Myocyte (in vitro differentiated cells): ENCODE measurements at regions not wholly inside any gene's neighbourhood (a gene's known extent, or its start where the extent isn't known, plus 50 kb on each side); places are given as distances from the start of the nearest gene placed in this dataset.
"Not testable (repeated sequence)": the region's sequence is repeated elsewhere in the genome, so short reads cannot be mapped to it uniquely, and the experiment has no call there.

Experiments
- DNase-seq: peaks from one replicate; pipeline ENCODE4 v3.0.0-alpha.2; 2012; ENCODE audit warnings: low read depth

DNA sequence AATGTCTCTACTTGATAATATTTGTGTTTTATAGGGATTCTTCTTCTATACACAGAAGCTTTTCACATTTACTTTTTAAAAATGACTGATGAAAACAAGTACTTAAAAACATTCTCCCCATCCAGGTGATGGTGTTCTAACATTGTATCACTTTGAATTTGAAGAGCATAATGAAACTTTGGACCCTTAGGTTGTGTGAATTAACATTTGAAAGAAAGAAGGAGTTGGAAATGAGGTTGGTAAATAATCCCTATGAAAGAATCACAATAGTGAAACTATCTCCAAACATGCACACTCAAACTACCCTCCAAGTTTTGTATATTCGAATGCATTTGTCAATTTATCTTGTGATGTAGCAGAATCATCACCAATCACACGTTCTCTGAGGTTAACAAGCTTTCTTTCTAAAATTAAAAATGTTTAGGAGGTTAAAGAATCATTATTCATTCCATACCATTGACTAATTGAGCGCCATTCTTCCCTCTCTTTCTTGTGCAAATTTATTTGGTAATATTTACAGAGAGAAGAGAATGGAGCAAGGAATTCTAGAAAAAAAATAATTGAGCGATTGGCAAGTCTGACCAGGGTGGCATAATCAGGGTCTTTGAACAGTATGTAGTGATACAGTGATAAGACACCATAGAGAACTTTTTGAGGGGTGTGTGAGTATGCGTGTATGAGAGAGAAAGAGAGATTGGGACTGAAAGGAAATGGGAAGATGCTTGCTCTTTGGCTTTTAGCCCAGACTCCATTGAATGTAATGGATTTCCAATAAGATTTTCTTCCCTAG lies 260.0 kb upstream of the NRXN1 start:
- DNase-seq, result no peak

DNA sequence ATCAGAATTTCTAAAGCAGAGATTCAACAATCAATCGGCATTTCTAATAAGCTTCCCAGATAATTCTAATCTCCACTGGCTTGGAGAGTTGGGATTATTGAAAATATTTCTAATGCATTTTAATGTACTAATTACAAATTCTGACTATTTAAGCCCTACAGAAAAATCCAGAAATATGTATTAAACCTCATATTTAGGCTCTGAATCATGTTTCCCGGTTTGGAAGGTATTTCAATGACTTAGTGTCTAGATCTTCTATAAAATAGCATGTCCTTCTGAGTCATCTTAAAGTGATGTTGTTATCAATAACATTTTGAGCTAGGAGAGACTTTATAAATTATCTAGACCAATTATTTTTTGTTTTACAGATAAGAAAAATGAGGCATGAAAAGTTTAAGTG lies 258.8 kb upstream of the NRXN1 start:
- DNase-seq, result no peak

GRCh38 chr2:51289045-51289444 lies 257.1 kb upstream of the NRXN1 start:
- no peak for DNase-seq

- no peak for DNase-seq
These were observed 236.3 kb upstream of the NRXN1 start for GRCh38 chr2:51268191-51268590.

- no peak for DNase-seq
These were observed 233.6 kb upstream of the NRXN1 start for GRCh38 chr2:51265539-51265938.

- DNase-seq, result no peak
These were observed 232.0 kb upstream of the NRXN1 start for GRCh38 chr2:51263951-51264350.

DNA sequence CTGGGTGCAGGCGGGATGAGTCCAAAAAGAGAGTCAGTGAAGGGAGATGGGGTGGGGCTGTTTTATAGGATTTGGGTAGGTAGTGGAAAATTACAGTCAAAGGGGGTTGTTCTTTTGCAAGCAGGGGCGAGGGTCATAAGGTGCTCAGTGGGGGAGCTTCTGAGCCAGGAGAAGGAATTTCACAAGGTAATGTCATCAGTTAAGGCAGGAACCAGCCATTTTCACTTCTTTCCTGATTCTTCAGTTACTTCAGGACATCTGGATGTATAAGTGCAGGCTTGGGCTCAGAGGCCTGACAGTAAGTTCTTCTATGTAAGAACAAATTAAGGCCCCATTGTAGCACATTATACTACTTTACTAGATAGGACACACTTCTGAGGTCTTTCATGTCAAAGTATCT lies 231.2 kb upstream of the NRXN1 start:
- DNase-seq, result not testable (repeated sequence)

- no peak for DNase-seq
These were observed 226.4 kb upstream of the NRXN1 start for GRCh38 chr2:51258301-51258700.

- DNase-seq, result no peak
These were observed 224.8 kb upstream of the NRXN1 start for GRCh38 chr2:51256736-51257135.

GRCh38 chr2:51251356-51251755 lies 219.4 kb upstream of the NRXN1 start:
- DNase-seq, result peak; percentile 89

- DNase-seq, result no peak
These were observed 215.4 kb upstream of the NRXN1 start for GRCh38 chr2:51247252-51247805.

DNA sequence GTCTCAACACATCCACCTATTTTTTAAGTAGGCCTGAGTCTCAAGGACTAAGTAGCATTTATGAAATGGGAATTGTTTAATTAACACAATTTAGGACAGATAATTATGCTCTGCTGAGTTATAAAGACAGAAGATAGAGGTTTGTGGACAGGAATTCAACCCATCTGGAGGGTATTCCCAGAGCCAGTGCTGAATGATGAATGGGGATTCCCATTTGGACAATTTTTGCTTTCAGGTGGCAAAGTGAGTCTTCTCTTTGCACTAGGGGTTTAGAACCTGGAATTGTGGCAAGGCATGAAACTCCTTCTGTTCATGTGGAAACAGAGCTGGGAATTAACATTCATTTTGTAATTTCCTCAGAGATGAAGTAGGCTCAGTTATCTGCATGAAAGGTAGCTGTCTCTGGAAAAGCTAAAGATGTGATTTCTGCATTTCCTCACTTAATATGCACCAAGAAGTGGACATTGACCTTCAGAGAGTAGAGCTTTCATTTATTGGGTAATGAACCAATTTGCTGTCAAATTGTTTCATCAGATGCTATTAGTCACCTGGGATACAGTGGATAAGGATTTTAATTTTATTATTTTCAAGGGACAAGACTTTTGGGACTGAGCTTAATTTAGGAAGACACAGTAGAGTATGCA lies 212.1 kb upstream of the NRXN1 start:
- no peak for DNase-seq

DNA sequence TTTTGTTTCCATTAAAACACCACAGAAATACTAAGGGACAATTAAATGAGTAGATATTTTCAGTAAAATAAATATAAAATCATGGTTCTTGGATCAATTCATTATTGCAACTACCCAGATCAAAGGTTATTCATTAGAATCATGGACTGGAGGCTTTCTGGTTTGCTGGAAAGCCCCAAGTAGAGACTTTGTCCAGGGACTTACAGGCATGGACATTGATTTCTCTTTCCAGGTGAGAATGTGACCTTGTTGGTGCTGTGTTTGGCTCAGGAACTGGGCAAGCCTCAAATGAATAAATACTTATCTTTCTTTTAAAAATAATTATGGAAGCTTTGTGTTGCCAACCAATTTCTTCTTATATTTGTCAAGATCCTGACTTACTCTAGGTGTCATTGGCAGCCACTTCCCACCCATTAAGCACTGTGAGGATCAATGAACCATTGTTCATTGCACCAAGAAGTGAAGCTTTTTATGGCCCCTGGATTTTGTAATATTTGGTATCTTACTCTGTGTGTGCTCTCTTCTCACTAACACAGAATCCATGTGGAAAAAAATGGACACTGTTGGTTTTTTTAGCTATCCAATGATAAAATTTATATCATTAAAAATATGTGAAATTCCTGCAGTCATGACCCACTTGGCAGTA lies 205.8 kb upstream of the NRXN1 start:
- DNase-seq, result no peak

GRCh38 chr2:51232027-51232426 lies 200.1 kb upstream of the NRXN1 start:
- DNase-seq, result no peak

DNA sequence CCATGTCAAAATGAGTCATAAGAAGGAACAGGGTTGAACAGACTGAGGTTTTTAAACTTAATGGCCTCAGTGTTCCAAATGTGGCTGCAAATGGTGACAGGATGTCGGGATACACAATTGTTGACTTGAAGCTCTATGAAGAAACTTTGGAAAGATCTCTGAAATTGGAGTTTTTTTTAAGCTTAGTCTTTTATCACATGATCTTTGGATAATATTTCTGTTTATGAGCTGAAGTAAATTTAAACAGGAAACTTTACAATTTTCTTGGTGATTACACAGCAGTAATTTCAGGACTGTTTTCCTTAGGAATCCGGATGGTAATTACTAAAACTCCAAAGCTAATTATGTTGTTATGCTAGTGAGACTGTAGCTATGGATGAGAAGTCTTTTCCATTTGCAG lies 199.1 kb upstream of the NRXN1 start:
- DNase-seq, result no peak

GRCh38 chr2:51225377-51225776 lies 193.4 kb upstream of the NRXN1 start:
- no peak for DNase-seq

DNA sequence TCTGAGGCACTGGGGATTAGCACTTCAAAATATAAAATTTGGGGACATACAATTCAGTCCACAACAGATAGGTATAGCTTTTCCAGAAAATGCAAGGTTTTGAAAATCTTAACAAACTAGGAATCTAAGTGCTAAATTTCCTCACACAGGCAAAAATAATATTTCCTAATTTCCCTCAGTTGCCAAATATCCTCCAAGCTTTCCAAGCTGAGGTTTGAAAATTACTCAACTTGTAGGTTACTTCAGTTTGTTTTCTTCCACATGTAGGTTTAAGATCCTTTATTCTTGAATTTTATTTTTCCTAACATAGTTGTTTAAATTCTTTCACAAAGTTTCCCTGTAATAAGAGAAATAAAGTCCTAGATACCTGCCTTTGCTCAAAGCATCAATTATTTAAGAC lies 192.9 kb upstream of the NRXN1 start:
- DNase-seq, result no peak

DNA sequence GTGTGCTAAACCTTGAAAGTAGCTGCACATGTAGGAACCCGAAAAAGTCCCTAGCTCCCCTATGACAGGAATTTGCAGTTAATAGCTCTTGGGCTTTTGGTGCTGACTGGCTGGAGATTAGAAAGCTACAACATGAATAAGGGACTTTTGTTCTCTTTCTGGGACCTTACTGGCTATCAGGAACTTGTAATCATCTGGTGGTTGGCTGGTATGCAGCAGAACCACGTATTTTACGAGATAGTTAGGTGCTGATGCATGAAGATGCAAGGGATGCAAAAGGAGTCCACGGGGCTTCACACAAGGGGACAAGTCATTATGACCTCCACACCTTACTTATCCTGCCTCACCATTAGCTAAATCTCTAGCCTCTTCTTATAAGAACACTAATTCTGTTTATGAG lies 190.2 kb upstream of the NRXN1 start:
- no peak for DNase-seq

GRCh38 chr2:51220606-51221005 lies 188.7 kb upstream of the NRXN1 start:
- DNase-seq, result no peak

DNA sequence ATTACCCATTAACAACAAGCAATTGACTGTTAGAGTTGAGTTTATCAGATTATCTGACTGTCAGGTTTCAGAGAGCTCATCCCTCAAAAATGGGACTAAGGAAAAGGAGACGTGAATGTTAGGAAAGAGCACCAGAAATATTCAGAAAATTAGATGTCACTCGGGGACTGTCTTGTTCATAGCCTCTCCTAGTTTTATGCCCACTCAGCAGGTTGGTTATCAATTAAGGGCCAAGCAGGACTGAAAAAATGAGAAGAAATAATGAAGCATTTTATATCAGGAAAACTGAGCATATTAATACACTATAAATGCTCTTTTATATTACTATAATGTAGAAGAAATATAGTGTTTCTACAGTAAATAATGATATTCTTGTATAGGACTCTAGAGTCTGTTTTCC lies 188.1 kb upstream of the NRXN1 start:
- DNase-seq, result no peak

DNA sequence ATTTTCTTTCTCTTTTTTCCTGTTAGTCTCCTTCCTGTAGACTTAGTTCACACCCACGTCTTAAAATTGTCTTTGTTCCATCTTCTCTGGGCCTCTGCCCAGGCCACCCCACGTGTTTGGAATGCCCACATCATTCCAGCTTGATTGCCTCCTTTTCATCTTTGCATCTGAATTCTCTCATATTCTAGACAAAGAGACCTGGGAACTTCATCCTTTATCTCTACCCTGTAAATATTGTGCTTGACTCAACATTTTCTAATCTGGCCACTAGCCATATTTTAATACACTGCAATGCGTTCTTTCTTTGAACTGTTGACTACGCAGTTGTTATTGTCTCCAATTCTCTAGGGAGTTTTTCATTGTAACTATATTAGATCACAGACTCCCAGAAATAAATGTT lies 187.5 kb upstream of the NRXN1 start:
- DNase-seq, result peak; percentile 5

GRCh38 chr2:51218047-51218446 lies 186.1 kb upstream of the NRXN1 start:
- DNase-seq, result no peak
